ENCODE measurements at regions not wholly inside any gene's neighbourhood (a gene's known extent, or its start where the extent isn't known, plus 50 kb on each side); places are given as distances from the start of the nearest gene placed in this dataset.

DNA sequence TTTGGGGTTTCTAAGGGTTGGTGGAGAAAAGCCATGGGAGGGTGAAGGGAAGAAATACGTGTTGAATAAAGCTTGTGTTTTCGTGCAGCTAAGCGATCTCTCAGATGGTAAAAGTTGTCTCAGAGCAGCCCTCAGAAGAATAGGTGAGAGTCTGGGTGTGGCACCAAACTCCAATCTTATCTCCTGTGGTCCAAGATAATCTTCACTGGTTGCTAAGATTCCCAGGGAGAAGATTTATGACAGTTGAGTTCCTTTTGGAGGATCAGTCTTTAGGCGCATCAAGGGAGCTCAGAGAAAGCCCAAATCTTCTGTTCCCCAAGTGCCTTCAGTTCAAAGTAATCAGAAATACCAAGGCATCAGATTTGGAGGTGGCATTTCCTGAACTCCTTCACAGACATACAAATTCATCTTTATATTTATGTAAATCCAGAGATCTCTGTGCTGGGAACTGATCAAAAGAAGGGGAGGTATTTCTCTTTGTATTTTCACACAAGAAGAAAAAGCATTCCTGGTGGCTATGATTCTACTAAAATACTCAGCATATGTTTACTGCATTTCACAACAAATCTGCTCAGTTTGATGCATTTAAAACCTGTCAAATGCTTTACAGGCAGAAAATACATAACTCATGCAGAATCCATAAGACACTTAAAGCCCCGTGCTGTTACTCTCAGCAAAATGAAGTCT is 102.9 kb downstream of the ABCC12 start:
- intact Hi-C loops (cut with micrococcal nuclease; ENCODE audit: unreplicated experiment) (no loop called here), in situ Hi-C loops (cut with HindIII; ENCODE audit: low pct_unique_long_range_greater_than_20kb, low sequenced_read_pairs) (no loop called here)
- no TSS peak for BruUV-seq (replicated peaks)
- Histone ChIP-seq H3K36me3 (ENCODE audit: control insufficient read depth, insufficient read depth, low read length) (no peaks in the 10 kb centered on the region), H3K4me1 (ENCODE audit: control insufficient read depth, insufficient read depth, low read length) (peaks cover 11% of the 10 kb centered on the region), H3K9me3 (ENCODE audit: control insufficient read depth, insufficient read depth, low read depth, low read length) (no peaks in the 10 kb centered on the region), H3K27ac (ENCODE audit: low read length) (peak overlapping the region; percentile 48; the same call in 1 of the 2 replicates), H3K4me3 (ENCODE audit: low read depth in 2 of 2, low read length in 2 of 2) (no peak overlapping the region), H3K27me3 (ENCODE audit: control insufficient read depth, insufficient read depth, low read length) (no peaks in the 10 kb centered on the region)
- ChIA-PET CTCF (no interaction called here), POLR2A (no interaction called here)
- ATAC-seq (no peak), DNase-seq (ENCODE audit: low read depth, low spot score) (no peak)
- TF ChIP-seq, protein P1, sequence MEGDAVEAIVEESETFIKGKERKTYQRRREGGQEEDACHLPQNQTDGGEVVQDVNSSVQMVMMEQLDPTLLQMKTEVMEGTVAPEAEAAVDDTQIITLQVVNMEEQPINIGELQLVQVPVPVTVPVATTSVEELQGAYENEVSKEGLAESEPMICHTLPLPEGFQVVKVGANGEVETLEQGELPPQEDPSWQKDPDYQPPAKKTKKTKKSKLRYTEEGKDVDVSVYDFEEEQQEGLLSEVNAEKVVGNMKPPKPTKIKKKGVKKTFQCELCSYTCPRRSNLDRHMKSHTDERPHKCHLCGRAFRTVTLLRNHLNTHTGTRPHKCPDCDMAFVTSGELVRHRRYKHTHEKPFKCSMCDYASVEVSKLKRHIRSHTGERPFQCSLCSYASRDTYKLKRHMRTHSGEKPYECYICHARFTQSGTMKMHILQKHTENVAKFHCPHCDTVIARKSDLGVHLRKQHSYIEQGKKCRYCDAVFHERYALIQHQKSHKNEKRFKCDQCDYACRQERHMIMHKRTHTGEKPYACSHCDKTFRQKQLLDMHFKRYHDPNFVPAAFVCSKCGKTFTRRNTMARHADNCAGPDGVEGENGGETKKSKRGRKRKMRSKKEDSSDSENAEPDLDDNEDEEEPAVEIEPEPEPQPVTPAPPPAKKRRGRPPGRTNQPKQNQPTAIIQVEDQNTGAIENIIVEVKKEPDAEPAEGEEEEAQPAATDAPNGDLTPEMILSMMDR (IDR thresholded peaks at IDR 0.05) = no peak
- TF ChIP-seq TCF7L2 (IDR thresholded peaks at IDR 0.05; ENCODE audit: low read depth, low read length) (no peak), SIN3A (IDR thresholded peaks at IDR 0.05; ENCODE audit: borderline replicate concordance, insufficient read depth, low read depth, low read length) (no peak), POLR2AphosphoS5 (IDR thresholded peaks at IDR 0.05; ENCODE audit: low read depth, low read length) (no peak)
- TF ChIP-seq, protein P2, sequence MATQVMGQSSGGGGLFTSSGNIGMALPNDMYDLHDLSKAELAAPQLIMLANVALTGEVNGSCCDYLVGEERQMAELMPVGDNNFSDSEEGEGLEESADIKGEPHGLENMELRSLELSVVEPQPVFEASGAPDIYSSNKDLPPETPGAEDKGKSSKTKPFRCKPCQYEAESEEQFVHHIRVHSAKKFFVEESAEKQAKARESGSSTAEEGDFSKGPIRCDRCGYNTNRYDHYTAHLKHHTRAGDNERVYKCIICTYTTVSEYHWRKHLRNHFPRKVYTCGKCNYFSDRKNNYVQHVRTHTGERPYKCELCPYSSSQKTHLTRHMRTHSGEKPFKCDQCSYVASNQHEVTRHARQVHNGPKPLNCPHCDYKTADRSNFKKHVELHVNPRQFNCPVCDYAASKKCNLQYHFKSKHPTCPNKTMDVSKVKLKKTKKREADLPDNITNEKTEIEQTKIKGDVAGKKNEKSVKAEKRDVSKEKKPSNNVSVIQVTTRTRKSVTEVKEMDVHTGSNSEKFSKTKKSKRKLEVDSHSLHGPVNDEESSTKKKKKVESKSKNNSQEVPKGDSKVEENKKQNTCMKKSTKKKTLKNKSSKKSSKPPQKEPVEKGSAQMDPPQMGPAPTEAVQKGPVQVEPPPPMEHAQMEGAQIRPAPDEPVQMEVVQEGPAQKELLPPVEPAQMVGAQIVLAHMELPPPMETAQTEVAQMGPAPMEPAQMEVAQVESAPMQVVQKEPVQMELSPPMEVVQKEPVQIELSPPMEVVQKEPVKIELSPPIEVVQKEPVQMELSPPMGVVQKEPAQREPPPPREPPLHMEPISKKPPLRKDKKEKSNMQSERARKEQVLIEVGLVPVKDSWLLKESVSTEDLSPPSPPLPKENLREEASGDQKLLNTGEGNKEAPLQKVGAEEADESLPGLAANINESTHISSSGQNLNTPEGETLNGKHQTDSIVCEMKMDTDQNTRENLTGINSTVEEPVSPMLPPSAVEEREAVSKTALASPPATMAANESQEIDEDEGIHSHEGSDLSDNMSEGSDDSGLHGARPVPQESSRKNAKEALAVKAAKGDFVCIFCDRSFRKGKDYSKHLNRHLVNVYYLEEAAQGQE (IDR thresholded peaks at IDR 0.05; ENCODE audit: insufficient read depth in 1 of 2, low read depth in 2 of 2, low read length in 1 of 2) = no peak

DNA sequence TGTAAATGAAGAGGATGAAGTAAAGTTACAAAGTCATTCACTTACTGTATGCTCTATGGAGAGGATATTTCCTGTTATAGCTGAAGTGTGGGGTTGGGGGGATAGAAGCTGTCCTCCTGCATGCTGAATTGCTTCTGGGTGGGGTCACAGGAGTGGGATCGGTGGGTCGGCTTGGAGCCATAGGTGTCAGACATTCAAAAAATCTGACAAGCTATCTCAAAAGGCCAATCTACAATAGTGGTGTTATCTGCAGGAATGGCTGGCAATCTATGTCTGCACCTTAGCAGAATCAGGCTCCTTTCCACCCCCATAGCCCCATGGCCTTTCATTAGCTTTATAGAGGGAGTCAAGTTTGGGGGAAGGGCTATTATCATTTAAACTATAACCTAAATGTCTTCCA is 104.9 kb downstream of the ABCC12 start:
- Histone ChIP-seq H3K27me3 (ENCODE audit: control insufficient read depth, insufficient read depth, low read length) (no peaks in the 10 kb centered on the region), H3K27ac (ENCODE audit: low read length) (no peak overlapping the region), H3K36me3 (ENCODE audit: control insufficient read depth, insufficient read depth, low read length) (no peaks in the 10 kb centered on the region), H3K4me1 (ENCODE audit: control insufficient read depth, insufficient read depth, low read length) (peaks cover 11% of the 10 kb centered on the region), H3K4me3 (ENCODE audit: low read depth in 2 of 2, low read length in 2 of 2) (no peak overlapping the region), H3K9me3 (ENCODE audit: control insufficient read depth, insufficient read depth, low read depth, low read length) (no peaks in the 10 kb centered on the region)
- no peak for ATAC-seq
- CTCF ChIA-PET = no interaction called here
- in situ Hi-C loops (cut with HindIII; ENCODE audit: low pct_unique_long_range_greater_than_20kb, low sequenced_read_pairs) = no loop called here
- BruUV-seq (replicated peaks) = no TSS peak
- TF ChIP-seq, protein P1 (IDR thresholded peaks at IDR 0.05) = no peak
- TF ChIP-seq SIN3A (IDR thresholded peaks at IDR 0.05; ENCODE audit: borderline replicate concordance, insufficient read depth, low read depth, low read length) (no peak), TCF7L2 (IDR thresholded peaks at IDR 0.05; ENCODE audit: low read depth, low read length) (no peak), POLR2AphosphoS5 (IDR thresholded peaks at IDR 0.05; ENCODE audit: low read depth, low read length) (no peak)
- TF ChIP-seq, protein P2 (IDR thresholded peaks at IDR 0.05; ENCODE audit: insufficient read depth in 1 of 2, low read depth in 2 of 2, low read length in 1 of 2) = no peak
- intact Hi-C loops (cut with micrococcal nuclease; ENCODE audit: unreplicated experiment) = no loop called here
- no peak for DNase-seq (ENCODE audit: low read depth, low spot score)
- POLR2A ChIA-PET = no interaction called here
